HCT116 (cell line): ENCODE measurements at regions not wholly inside any gene's neighbourhood (a gene's known extent, or its start where the extent isn't known, plus 50 kb on each side); places are given as distances from the start of the nearest gene placed in this dataset.

Experiments
- ATAC-seq: fragments of 200-7000 bp; cut with Tn5 transposase; 2 replicates; pipeline ENCODE4 v1.9.1; 2020; ENCODE audit warnings: mild to moderate bottlenecking, moderate library complexity
- BruUV-seq: library from RNA; stranded (reverse); fragments of 400-500 nt; replicated peaks from 2 replicates; lab custom pipeline; 2021; lab: Mats Ljungman, UMichigan
- CTCF ChIA-PET: fragments of 300-600 bp; sonication (Branson Sonifier 250); formaldehyde crosslinking; loops from one replicate; lab custom pipeline; 2021; ENCODE audit warnings: antibody characterized with exemption; lab: Charles Lee
- POLR2A ChIA-PET: fragments of 300-600, 350-600 bp; sonication (Branson Sonifier 250); formaldehyde crosslinking; loops from one replicate; lab custom pipeline; 2021; ENCODE audit warnings: antibody characterized with exemption; lab: Charles Lee
- RAD21 ChIA-PET, 2 experiments: fragments of 300-600 bp; sonication (Branson Sonifier 250); formaldehyde crosslinking; loops; one replicate each; lab custom pipeline; 2023; ENCODE audit warnings: low total read pairs in 2 of 2; ENCODE audit not compliant: uncharacterized antibody in 2 of 2, unreplicated experiment in 2 of 2, low non-redundant PET in 1 of 2; lab: Charles Lee
- DNase-seq: peaks from one replicate; pipeline ENCODE4 v3.0.0-alpha.2; 2010; ENCODE audit warnings: low read depth, low spot score
- H2AFZ ChIP-seq: fragments of 200-600 bp; shearing (Covaris generic), sonication (generic); 2 replicates; pipeline ENCODE4 v1.6.1; 2017; ENCODE audit warnings: low read depth, mixed run types, mixed read lengths, antibody characterized with exemption, low read length; ENCODE audit not compliant: poor library complexity, severe bottlenecking
- H3K27ac ChIP-seq: 2 replicates; pipeline ENCODE4 v1.5.1; 2012; ENCODE audit warnings: low read depth, low read length
- H3K27me3 ChIP-seq: fragments of 200-600 bp; sonication (generic); 2 replicates; pipeline ENCODE4 v1.6.1; 2016; ENCODE audit warnings: mixed run types, low read length, mixed read lengths; ENCODE audit not compliant: insufficient read depth
- H3K36me3 ChIP-seq, 2 experiments: fragments of 200-500 bp in 1 of 2; fragments of 200-600 bp in 1 of 2; sonication (Bioruptor generic) in 1 of 2; sonication (generic) in 1 of 2; 2 replicates each; pipeline versions ENCODE4 v1.5.1 to v1.6.1; 2014 to 2016; ENCODE audit warnings: low read length in 2 of 2, inconsistent platforms in 1 of 2, mixed read lengths in 1 of 2, mixed run types in 1 of 2; ENCODE audit not compliant: insufficient read depth in 2 of 2, control insufficient read depth in 1 of 2
- H3K4me1 ChIP-seq, 2 experiments: fragments of 200-600 bp in 1 of 2; sonication (generic) in 1 of 2; 2 replicates each; pipeline versions ENCODE4 v1.5.1 to v1.6.1; 2012 to 2017; ENCODE audit warnings: low read length in 2 of 2, inconsistent platforms in 1 of 2, mild to moderate bottlenecking in 1 of 2, mixed read lengths in 1 of 2, mixed run types in 1 of 2, moderate library complexity in 1 of 2; ENCODE audit not compliant: insufficient read depth in 2 of 2, control insufficient read depth in 1 of 2
- H3K4me2 ChIP-seq: fragments of 200-600 bp; sonication (generic); 2 replicates; pipeline ENCODE4 v1.6.1; 2017; ENCODE audit warnings: mixed run types, low read length, mixed read lengths
- H3K4me3 ChIP-seq, 2 experiments: fragments of 200-600 bp in 1 of 2; sonication (generic) in 1 of 2; replicated peaks in 1 of 2; 2 replicates each; pipeline ENCODE4 v1.5.1; 2011 to 2016; ENCODE audit warnings: low read length in 2 of 2, control low read depth in 1 of 2, low read depth in 1 of 2, mild to moderate bottlenecking in 1 of 2, mixed read lengths in 1 of 2, mixed run types in 1 of 2
- H3K79me2 ChIP-seq: fragments of 200-600 bp; sonication (generic); 2 replicates; pipeline ENCODE4 v1.6.1; 2017; ENCODE audit warnings: mild to moderate bottlenecking, mixed run types, low read length, moderate library complexity, mixed read lengths; ENCODE audit not compliant: insufficient read depth
- H3K9ac ChIP-seq: fragments of 200-600 bp; sonication (generic); 2 replicates; pipeline ENCODE4 v1.6.1; 2016; ENCODE audit warnings: low read length, mixed read lengths
- H3K9me2 ChIP-seq: fragments of 200-600 bp; sonication (generic), shearing (Covaris generic); 2 replicates; pipeline ENCODE4 v1.6.1; 2017; ENCODE audit warnings: mixed run types, mild to moderate bottlenecking, moderate library complexity; ENCODE audit not compliant: insufficient read depth
- H3K9me3 ChIP-seq, 2 experiments: fragments of 200-500 bp in 1 of 2; fragments of 200-600 bp in 1 of 2; sonication (Bioruptor generic) in 1 of 2; sonication (generic) in 1 of 2; 2 replicates each; pipeline ENCODE4 v1.6.1; 2014 to 2017; ENCODE audit warnings: low read length in 2 of 2, mixed read lengths in 2 of 2, inconsistent platforms in 1 of 2, low read depth in 1 of 2, mild to moderate bottlenecking in 1 of 2, mixed run types in 1 of 2, moderate library complexity in 1 of 2; ENCODE audit not compliant: control insufficient read depth in 1 of 2, insufficient read depth in 1 of 2
- H4K20me1 ChIP-seq: fragments of 200-600 bp; sonication (generic), shearing (Covaris generic); 2 replicates; pipeline ENCODE4 v1.6.1; 2017; ENCODE audit warnings: mixed run types, mild to moderate bottlenecking, moderate library complexity; ENCODE audit not compliant: insufficient read depth
- CBX3 ChIP-seq: IDR thresholded peaks from 2 replicates; pipeline ENCODE4 v1.6.1; 2012; ENCODE audit warnings: low read depth
- CEBPB ChIP-seq: IDR thresholded peaks from 2 replicates; pipeline ENCODE4 v1.6.1; 2012; ENCODE audit warnings: low read depth
- CTCF ChIP-seq, 3 experiments: fragments of 200-600 bp in 1 of 3; sonication (generic) in 1 of 3; IDR thresholded peaks in 2 of 3; conservative IDR thresholded peaks in 1 of 3; 2 replicates each; pipeline ENCODE4 v1.5.1; 2012 to 2017; ENCODE audit warnings: low read depth in 2 of 3, low read length in 2 of 3, antibody characterized with exemption in 1 of 3, borderline replicate concordance in 1 of 3, control low read depth in 1 of 3, mild to moderate bottlenecking in 1 of 3, mixed read lengths in 1 of 3, mixed run types in 1 of 3, moderate library complexity in 1 of 3; ENCODE audit not compliant: insufficient read depth in 1 of 3
- ELF1 ChIP-seq: IDR thresholded peaks from 2 replicates; pipeline ENCODE4 v1.6.1; 2012; ENCODE audit warnings: low read depth, borderline replicate concordance
- EZH2 ChIP-seq: fragments of 200-600 bp; sonication (generic); IDR thresholded peaks from 2 replicates; pipeline ENCODE4 v1.6.1; 2017; ENCODE audit warnings: antibody characterized with exemption, mixed run types
- EZH2phosphoT487 ChIP-seq: fragments of 200-600 bp; IDR thresholded peaks from 2 replicates; pipeline ENCODE4 v1.6.1; 2018; ENCODE audit warnings: antibody characterized with exemption, borderline replicate concordance
- FOSL1 ChIP-seq: IDR thresholded peaks from 2 replicates; pipeline ENCODE4 v1.6.1; 2012; ENCODE audit warnings: low read depth
- JUND ChIP-seq: IDR thresholded peaks from 2 replicates; pipeline ENCODE4 v1.6.1; 2012
- POLR2A ChIP-seq: IDR thresholded peaks from 2 replicates; pipeline ENCODE4 v1.7.0; 2011; ENCODE audit warnings: borderline replicate concordance; ENCODE audit not compliant: insufficient read depth, insufficient read length; ENCODE audit errors: extremely low read depth
- POLR2AphosphoS5 ChIP-seq: IDR thresholded peaks from 2 replicates; pipeline ENCODE4 v1.6.1; 2011; ENCODE audit warnings: mild to moderate bottlenecking, low read depth, low read length, moderate library complexity
- SIN3A ChIP-seq: IDR thresholded peaks from 2 replicates; pipeline ENCODE4 v1.6.1; 2012; ENCODE audit warnings: low read depth
- ZBTB33 ChIP-seq: IDR thresholded peaks from 2 replicates; pipeline ENCODE4 v1.6.1; 2011; ENCODE audit warnings: mild to moderate bottlenecking, low read length, moderate library complexity; ENCODE audit not compliant: insufficient replicate concordance; ENCODE audit errors: extremely low read depth
- ZFX ChIP-seq: fragments of 450-650 bp; IDR thresholded peaks from 2 replicates; pipeline ENCODE4 v1.6.1; 2017
- intact Hi-C: fragments of 100-400 bp; cut with micrococcal nuclease; formaldehyde crosslinking; loops from 2 replicates; pipeline ENCODE4 v1.10.0; 2022
- TF ChIP-seq, protein P1 (sequence below): IDR thresholded peaks from 2 replicates; pipeline ENCODE4 v1.6.1; 2012

DNA sequence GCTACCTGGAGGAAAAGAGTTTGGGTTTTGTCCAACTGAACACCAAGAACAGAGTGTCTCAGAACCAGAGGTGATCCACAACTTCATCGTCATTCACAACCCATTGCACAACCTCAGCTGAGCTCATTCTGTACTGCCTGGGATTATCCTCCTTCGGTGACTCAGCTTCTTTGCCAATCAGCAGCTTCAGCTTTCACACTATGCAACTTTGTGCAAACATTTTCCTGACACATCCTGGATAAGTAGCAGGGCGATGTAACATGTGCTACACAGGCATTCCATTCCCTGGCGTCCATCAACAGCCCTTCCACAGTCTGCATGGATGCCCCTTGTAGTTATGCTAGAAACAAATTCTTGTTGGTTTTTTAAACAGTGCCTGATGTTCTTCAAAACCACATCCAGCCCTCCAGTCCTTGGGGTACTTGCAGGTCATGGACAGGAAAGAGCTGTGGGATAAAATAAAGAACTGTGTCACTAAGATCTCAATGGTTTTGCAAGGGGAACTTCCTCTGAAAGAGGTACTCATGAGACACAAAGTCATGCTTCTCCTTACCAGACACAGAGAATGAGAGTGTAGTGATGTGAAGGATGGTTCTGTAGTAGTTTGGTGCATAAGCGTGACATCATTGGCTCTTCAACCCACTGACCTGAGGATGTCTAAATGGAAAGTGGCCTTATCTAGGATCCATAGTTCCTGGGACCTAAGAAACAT, 478.5 kb downstream of the KIF20B start (continued):
- TF ChIP-seq CTCF (IDR thresholded peaks at IDR 0.05 in 2 of 3, conservative IDR thresholded peaks at IDR 0.05 in 1 of 3; ENCODE audit: borderline replicate concordance in 1 of 3, insufficient read depth in 1 of 3, low read depth in 2 of 3, low read length in 2 of 3): no peak
- TF ChIP-seq EZH2: no peak
- TF ChIP-seq, all 23 proteins: peak for 9

GRCh38 chr10:90180886-90181691, 479.7 kb downstream of the KIF20B start:
- no peak overlapping the region for H3K4me2 ChIP-seq
- no peaks in the 10 kb centered on the region for H3K36me3 ChIP-seq
- H3K9me2 ChIP-seq: no peaks in the 10 kb centered on the region
- ATAC-seq (no peak), DNase-seq (no peak)
- intact Hi-C loops: no loop called here
- H3K4me1 ChIP-seq: peaks cover 0 to 9% of the 10 kb centered on the region in 2 experiments; a peak in 1 of 4 replicates
- CTCF ChIA-PET: no interaction called here
- no peaks in the 10 kb centered on the region for H3K27me3 ChIP-seq
- H3K9me3 ChIP-seq: no peaks in the 10 kb centered on the region
- H3K9ac ChIP-seq: no peak overlapping the region
- no peak overlapping the region for H3K4me3 ChIP-seq
- no peaks in the 10 kb centered on the region for H4K20me1 ChIP-seq
- H3K27ac ChIP-seq: no peak overlapping the region
- H2AFZ ChIP-seq: no peak overlapping the region
- H3K79me2 ChIP-seq: no peaks in the 10 kb centered on the region
- POLR2A ChIA-PET: no interaction called here
- RAD21 ChIA-PET: no interaction called here
- no TSS peak for BruUV-seq
- TF ChIP-seq CBX3: no peak
- TF ChIP-seq POLR2A: no peak
- TF ChIP-seq CTCF (IDR thresholded peaks at IDR 0.05 in 2 of 3, conservative IDR thresholded peaks at IDR 0.05 in 1 of 3; ENCODE audit: borderline replicate concordance in 1 of 3, insufficient read depth in 1 of 3, low read depth in 2 of 3, low read length in 2 of 3): no peak
- TF ChIP-seq JUND: no peak
- no peak for TF ChIP-seq POLR2AphosphoS5
- TF ChIP-seq ZFX: no peak
- TF ChIP-seq, protein P1, sequence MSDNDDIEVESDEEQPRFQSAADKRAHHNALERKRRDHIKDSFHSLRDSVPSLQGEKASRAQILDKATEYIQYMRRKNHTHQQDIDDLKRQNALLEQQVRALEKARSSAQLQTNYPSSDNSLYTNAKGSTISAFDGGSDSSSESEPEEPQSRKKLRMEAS: no peak
- no peak for TF ChIP-seq FOSL1
- no peak for TF ChIP-seq SIN3A
- TF ChIP-seq ELF1: no peak
- TF ChIP-seq EZH2phosphoT487: no peak
- TF ChIP-seq ZBTB33: no peak
- no peak for TF ChIP-seq CEBPB
